HG03442 (cell line): ENCODE measurements at regions not wholly inside any gene's neighbourhood (a gene's known extent, or its start where the extent isn't known, plus 50 kb on each side); places are given as distances from the start of the nearest gene placed in this dataset.
A peak's percentile ranks its signal among the peaks of the same experiment; 100 is the strongest.
"Not testable (repeated sequence)": the region's sequence is repeated elsewhere in the genome, so short reads cannot be mapped to it uniquely, and the experiment has no call there.

Source experiments
- ATAC-seq: cut with Tn5 transposase; IDR thresholded peaks from one replicate; pipeline ENCODE4 v1.9.1; 2021; ENCODE audit warnings: mild to moderate bottlenecking, moderate library complexity; ENCODE audit not compliant: unreplicated experiment

GRCh38 chr9:26260238-26260637 is 582.0 kb upstream of the TUSC1 start:
- ATAC-seq, result no peak

GRCh38 chr9:26247861-26248260 is 569.6 kb upstream of the TUSC1 start:
- no peak for ATAC-seq

GRCh38 chr9:26244661-26245451 is 566.6 kb upstream of the TUSC1 start:
- no peak for ATAC-seq

GRCh38 chr9:26243726-26244125 is 565.5 kb upstream of the TUSC1 start:
- no peak for ATAC-seq

- no peak for ATAC-seq
These were observed 564.9 kb upstream of the TUSC1 start for GRCh38 chr9:26243029-26243697.

GRCh38 chr9:26240020-26240419 is 561.8 kb upstream of the TUSC1 start:
- no peak for ATAC-seq

GRCh38 chr9:26237256-26237655 is 559.0 kb upstream of the TUSC1 start:
- ATAC-seq, result no peak

GRCh38 chr9:26234865-26235264 is 556.6 kb upstream of the TUSC1 start:
- no peak for ATAC-seq

- no peak for ATAC-seq
These were observed 553.1 kb upstream of the TUSC1 start for GRCh38 chr9:26231391-26231790.

- ATAC-seq, result no peak
These were observed 551.2 kb upstream of the TUSC1 start for GRCh38 chr9:26229324-26230054.

GRCh38 chr9:26228273-26228672 is 550.0 kb upstream of the TUSC1 start:
- ATAC-seq, result no peak

GRCh38 chr9:26221290-26221689 is 543.0 kb upstream of the TUSC1 start:
- ATAC-seq, result no peak

GRCh38 chr9:26220367-26220766 is 542.1 kb upstream of the TUSC1 start:
- ATAC-seq, result no peak

GRCh38 chr9:26219961-26220360 is 541.7 kb upstream of the TUSC1 start:
- no peak for ATAC-seq

- ATAC-seq, result no peak
These were observed 538.5 kb upstream of the TUSC1 start for GRCh38 chr9:26216702-26217101.

- ATAC-seq, result not testable (repeated sequence)
These were observed 536.6 kb upstream of the TUSC1 start for GRCh38 chr9:26214713-26215444.

GRCh38 chr9:26210338-26210851 is 532.2 kb upstream of the TUSC1 start:
- peak; percentile 60 for ATAC-seq

- ATAC-seq, result no peak
These were observed 527.0 kb upstream of the TUSC1 start for GRCh38 chr9:26205261-26205660.

GRCh38 chr9:26193237-26193636 is 515.0 kb upstream of the TUSC1 start:
- ATAC-seq, result no peak

- no peak for ATAC-seq
These were observed 513.5 kb upstream of the TUSC1 start for GRCh38 chr9:26191711-26192110.

GRCh38 chr9:26181836-26182235 is 503.6 kb upstream of the TUSC1 start:
- ATAC-seq, result no peak
